GM21529 (cell line): ENCODE measurements at regions not wholly inside any gene's neighbourhood (a gene's known extent, or its start where the extent isn't known, plus 50 kb on each side); places are given as distances from the start of the nearest gene placed in this dataset.

ENCODE experiments used
- ATAC-seq: cut with Tn5 transposase; IDR thresholded peaks from one replicate; pipeline ENCODE4 v1.9.1; 2021; ENCODE audit not compliant: unreplicated experiment

GRCh38 chr3:78139166-78139565 is 1099.3 kb downstream of the ROBO2 start:
- ATAC-seq = no peak

- no peak for ATAC-seq
Observed at GRCh38 chr3:78140274-78140673, 1100.4 kb downstream of the ROBO2 start.

DNA sequence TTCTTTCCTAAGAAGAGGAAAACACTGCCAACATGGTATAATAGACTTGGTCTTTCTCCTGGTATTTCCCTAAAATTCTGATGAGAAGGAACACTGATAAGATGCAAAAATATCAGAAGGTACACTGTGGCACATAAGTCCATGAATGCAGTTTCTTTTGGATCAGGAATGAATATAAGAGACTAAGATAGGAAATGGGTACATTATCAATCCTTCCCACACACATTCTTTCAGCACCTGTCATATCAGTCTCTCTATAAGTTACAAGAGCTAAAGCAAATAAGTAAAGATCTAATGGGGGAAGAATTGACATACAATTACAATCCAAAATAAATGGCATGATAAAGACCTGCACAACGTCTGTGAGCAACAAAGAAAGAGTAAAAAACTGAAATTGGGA is 1101.0 kb downstream of the ROBO2 start:
- ATAC-seq = no peak

- no peak for ATAC-seq
Observed at GRCh38 chr3:78141269-78141668, 1101.4 kb downstream of the ROBO2 start.

DNA sequence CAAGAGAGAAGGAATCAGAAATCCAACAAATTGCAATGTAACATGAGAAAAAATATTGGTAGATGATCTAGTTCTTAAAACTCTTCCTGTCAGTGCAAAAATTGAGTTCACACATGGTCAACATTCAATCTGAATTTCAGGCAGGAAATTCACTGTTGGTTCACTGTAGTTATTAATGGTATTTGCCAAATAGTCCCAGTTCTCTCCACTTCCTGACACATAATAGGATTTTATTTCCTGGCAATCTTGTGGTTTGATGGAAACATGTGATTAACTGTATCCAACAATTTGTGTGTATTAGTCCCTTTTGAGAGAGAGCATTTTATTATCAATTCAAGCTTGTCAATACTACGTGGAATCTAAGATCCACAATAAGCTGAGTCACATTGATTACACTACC is 1103.1 kb downstream of the ROBO2 start:
- ATAC-seq = no peak

DNA sequence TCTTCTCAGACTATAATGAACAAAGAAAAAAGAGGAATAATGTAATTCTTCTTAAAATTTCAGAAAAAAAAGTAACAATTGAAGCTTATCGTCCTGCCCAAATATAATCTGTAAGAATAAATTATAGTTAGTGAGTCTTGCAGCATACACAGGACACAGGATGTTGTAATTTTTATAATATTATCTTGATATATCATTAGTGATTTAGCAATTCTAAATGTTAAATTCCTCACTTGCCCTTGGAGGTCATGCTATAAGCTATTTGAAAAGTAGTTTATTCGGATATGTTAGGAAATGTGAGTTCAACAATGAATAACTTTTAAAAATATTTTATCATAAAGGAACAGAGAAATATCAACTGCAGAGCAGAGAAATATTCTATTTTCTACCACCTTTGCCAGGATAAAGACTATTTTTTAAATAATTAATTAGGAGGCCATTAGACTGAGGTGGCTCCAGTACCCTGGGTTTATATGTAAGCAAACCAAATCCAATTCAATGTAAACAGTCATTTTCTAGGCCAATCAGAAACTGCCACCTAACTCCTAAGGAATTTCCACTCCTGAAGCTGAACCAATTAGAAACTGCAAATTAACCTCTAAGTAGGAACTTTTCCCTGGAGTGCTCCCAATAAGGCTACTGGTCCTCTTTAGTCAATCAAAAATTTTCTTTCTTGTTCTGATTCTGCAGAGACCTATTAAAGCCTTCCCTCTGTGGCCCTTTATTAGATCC is 1109.3 kb downstream of the ROBO2 start:
- no peak for ATAC-seq

- no peak for ATAC-seq
Observed at GRCh38 chr3:78153973-78154372, 1114.1 kb downstream of the ROBO2 start.

DNA sequence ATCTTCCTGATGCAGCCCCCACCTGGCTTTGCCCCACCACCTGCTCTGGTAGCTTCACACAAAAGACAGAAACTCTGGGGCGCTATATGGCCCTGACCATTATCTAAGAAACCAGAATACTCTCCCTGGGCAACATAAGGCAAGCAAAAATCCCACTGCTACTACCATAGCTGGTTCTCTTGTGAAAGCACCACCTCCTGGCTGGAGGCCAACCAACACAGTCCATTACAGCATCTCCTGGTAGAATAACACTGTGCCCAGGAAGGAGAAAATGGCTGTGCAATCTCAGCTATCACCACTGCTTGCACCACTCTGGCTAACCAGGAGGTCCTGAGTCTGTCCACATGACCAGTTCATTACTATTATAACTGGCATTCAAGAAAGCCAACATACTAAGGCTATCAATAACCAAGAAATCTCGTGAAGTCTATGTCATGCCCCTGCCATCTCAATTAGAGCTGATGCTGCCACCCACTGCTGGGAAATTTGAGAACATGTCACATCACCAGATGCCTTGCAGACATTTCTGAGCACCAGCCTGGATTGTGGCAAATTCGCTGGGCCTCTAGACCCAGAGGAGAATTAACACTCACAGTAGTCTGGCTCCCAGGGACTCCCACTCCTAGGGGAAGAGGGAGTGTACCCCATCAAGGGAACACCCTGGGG is 1114.8 kb downstream of the ROBO2 start:
- ATAC-seq = no peak

GRCh38 chr3:78161736-78162135 is 1121.8 kb downstream of the ROBO2 start:
- ATAC-seq = no peak

GRCh38 chr3:78163379-78163778 is 1123.5 kb downstream of the ROBO2 start:
- no peak for ATAC-seq

- ATAC-seq = no peak
Observed at GRCh38 chr3:78165876-78166275, 1126.0 kb downstream of the ROBO2 start.

- ATAC-seq = no peak
Observed at GRCh38 chr3:78174821-78175220, 1134.9 kb downstream of the ROBO2 start.

GRCh38 chr3:78176869-78177268 is 1137.0 kb downstream of the ROBO2 start:
- ATAC-seq = no peak

DNA sequence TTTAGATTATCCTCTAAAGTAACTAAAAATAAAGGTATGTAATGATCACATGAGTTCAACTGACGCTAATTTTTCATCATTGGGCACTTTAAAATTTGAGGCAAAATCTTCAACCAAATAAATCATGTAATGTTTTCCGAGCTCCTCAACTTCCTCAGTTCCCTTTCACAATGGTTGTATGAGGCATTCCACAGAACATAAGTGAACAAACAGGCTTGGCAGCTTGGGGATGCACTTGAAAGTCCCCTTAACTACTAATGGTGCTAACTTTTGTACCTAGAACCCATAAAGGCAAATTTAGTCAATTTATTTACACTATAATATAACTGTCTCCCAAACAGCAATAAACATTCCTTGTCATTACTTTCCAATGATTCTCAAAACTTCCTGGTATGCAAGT is 1137.9 kb downstream of the ROBO2 start:
- no peak for ATAC-seq

GRCh38 chr3:78178209-78178608 is 1138.3 kb downstream of the ROBO2 start:
- ATAC-seq = no peak

GRCh38 chr3:78178740-78179363 is 1139.0 kb downstream of the ROBO2 start:
- ATAC-seq = no peak

DNA sequence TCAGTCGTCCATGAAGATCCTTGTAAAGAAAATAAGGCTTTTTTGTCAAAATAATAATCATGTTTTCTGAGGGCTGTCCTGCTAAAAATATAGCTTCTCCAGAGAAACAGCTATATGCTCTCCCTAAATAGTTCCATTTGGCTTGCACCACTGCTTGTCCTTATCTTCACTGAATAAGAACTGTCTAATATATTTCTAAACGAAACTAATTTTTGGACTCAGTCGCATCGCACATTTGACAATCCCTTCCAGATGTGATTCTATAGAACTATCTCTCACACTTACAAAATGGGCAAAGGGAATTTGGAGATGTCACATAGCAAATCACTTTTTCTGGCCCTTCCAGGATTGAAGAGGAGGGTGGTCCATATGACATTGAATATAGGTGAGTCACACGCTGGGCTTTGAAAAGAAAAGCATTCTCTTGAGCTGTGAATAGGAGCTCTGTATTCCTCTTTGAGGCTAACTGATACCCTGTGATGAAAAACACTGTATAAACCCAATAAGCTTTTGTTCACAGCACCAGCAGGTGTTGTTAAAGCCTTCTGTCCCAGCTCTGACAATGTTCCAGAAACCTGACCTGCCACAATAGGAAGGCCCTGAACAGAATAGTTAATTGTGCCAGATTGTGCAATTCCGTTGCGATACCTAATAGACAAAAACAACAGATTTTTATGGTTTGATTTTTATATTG is 1144.2 kb downstream of the ROBO2 start:
- no peak for ATAC-seq

- no peak for ATAC-seq
Observed at GRCh38 chr3:78186404-78186803, 1146.5 kb downstream of the ROBO2 start.

GRCh38 chr3:78201091-78201490 is 1161.2 kb downstream of the ROBO2 start:
- ATAC-seq = no peak

- no peak for ATAC-seq
Observed at GRCh38 chr3:78204977-78205376, 1165.1 kb downstream of the ROBO2 start.

DNA sequence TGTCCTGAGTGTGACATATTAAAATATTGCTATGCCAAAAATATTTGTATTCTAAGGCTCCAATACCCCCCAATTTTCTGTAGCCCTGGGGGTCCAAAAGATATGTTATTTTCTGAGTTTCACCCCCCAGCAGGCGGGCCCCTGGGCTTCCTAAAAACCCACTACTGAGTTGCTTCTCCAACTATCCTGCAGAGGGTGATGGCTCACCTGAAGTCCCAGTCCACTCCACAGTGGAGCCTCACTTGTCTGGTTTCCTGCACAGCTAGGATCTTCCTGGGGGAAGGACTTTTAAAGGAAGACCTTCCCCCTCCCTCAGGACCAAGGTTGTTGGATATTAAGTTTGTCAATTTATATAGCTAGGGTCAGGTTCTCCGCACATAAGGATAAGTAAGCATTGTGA is 1181.4 kb downstream of the ROBO2 start:
- no peak for ATAC-seq

GRCh38 chr3:78221796-78222195 is 1181.9 kb downstream of the ROBO2 start:
- no peak for ATAC-seq
